HCT116 (cell line): ENCODE measurements at regions not wholly inside any gene's neighbourhood (a gene's known extent, or its start where the extent isn't known, plus 50 kb on each side); places are given as distances from the start of the nearest gene placed in this dataset.

Source experiments
- ATAC-seq: fragments of 200-7000 bp; cut with Tn5 transposase; 2 replicates; pipeline ENCODE4 v1.9.1; 2020; ENCODE audit warnings: mild to moderate bottlenecking, moderate library complexity
- BruUV-seq: library from RNA; stranded (reverse); fragments of 400-500 nt; replicated peaks from 2 replicates; lab custom pipeline; 2021; lab: Mats Ljungman, UMichigan
- CTCF ChIA-PET: fragments of 300-600 bp; sonication (Branson Sonifier 250); formaldehyde crosslinking; loops from one replicate; lab custom pipeline; 2021; ENCODE audit warnings: antibody characterized with exemption; lab: Charles Lee
- POLR2A ChIA-PET: fragments of 300-600, 350-600 bp; sonication (Branson Sonifier 250); formaldehyde crosslinking; loops from one replicate; lab custom pipeline; 2021; ENCODE audit warnings: antibody characterized with exemption; lab: Charles Lee
- RAD21 ChIA-PET, 2 experiments: fragments of 300-600 bp; sonication (Branson Sonifier 250); formaldehyde crosslinking; loops; one replicate each; lab custom pipeline; 2023; ENCODE audit warnings: low total read pairs in 2 of 2; ENCODE audit not compliant: uncharacterized antibody in 2 of 2, unreplicated experiment in 2 of 2, low non-redundant PET in 1 of 2; lab: Charles Lee
- DNase-seq: peaks from one replicate; pipeline ENCODE4 v3.0.0-alpha.2; 2010; ENCODE audit warnings: low read depth, low spot score
- H2AFZ ChIP-seq: fragments of 200-600 bp; shearing (Covaris generic), sonication (generic); 2 replicates; pipeline ENCODE4 v1.6.1; 2017; ENCODE audit warnings: low read depth, mixed run types, mixed read lengths, antibody characterized with exemption, low read length; ENCODE audit not compliant: poor library complexity, severe bottlenecking
- H3K27ac ChIP-seq: 2 replicates; pipeline ENCODE4 v1.5.1; 2012; ENCODE audit warnings: low read depth, low read length
- H3K27me3 ChIP-seq: fragments of 200-600 bp; sonication (generic); 2 replicates; pipeline ENCODE4 v1.6.1; 2016; ENCODE audit warnings: mixed run types, low read length, mixed read lengths; ENCODE audit not compliant: insufficient read depth
- H3K36me3 ChIP-seq, 2 experiments: fragments of 200-500 bp in 1 of 2; fragments of 200-600 bp in 1 of 2; sonication (Bioruptor generic) in 1 of 2; sonication (generic) in 1 of 2; 2 replicates each; pipeline versions ENCODE4 v1.5.1 to v1.6.1; 2014 to 2016; ENCODE audit warnings: low read length in 2 of 2, inconsistent platforms in 1 of 2, mixed read lengths in 1 of 2, mixed run types in 1 of 2; ENCODE audit not compliant: insufficient read depth in 2 of 2, control insufficient read depth in 1 of 2
- H3K4me1 ChIP-seq, 2 experiments: fragments of 200-600 bp in 1 of 2; sonication (generic) in 1 of 2; 2 replicates each; pipeline versions ENCODE4 v1.5.1 to v1.6.1; 2012 to 2017; ENCODE audit warnings: low read length in 2 of 2, inconsistent platforms in 1 of 2, mild to moderate bottlenecking in 1 of 2, mixed read lengths in 1 of 2, mixed run types in 1 of 2, moderate library complexity in 1 of 2; ENCODE audit not compliant: insufficient read depth in 2 of 2, control insufficient read depth in 1 of 2
- H3K4me2 ChIP-seq: fragments of 200-600 bp; sonication (generic); 2 replicates; pipeline ENCODE4 v1.6.1; 2017; ENCODE audit warnings: mixed run types, low read length, mixed read lengths
- H3K4me3 ChIP-seq, 2 experiments: fragments of 200-600 bp in 1 of 2; sonication (generic) in 1 of 2; replicated peaks in 1 of 2; 2 replicates each; pipeline ENCODE4 v1.5.1; 2011 to 2016; ENCODE audit warnings: low read length in 2 of 2, control low read depth in 1 of 2, low read depth in 1 of 2, mild to moderate bottlenecking in 1 of 2, mixed read lengths in 1 of 2, mixed run types in 1 of 2
- H3K79me2 ChIP-seq: fragments of 200-600 bp; sonication (generic); 2 replicates; pipeline ENCODE4 v1.6.1; 2017; ENCODE audit warnings: mild to moderate bottlenecking, mixed run types, low read length, moderate library complexity, mixed read lengths; ENCODE audit not compliant: insufficient read depth
- H3K9ac ChIP-seq: fragments of 200-600 bp; sonication (generic); 2 replicates; pipeline ENCODE4 v1.6.1; 2016; ENCODE audit warnings: low read length, mixed read lengths
- H3K9me2 ChIP-seq: fragments of 200-600 bp; sonication (generic), shearing (Covaris generic); 2 replicates; pipeline ENCODE4 v1.6.1; 2017; ENCODE audit warnings: mixed run types, mild to moderate bottlenecking, moderate library complexity; ENCODE audit not compliant: insufficient read depth
- H3K9me3 ChIP-seq, 2 experiments: fragments of 200-500 bp in 1 of 2; fragments of 200-600 bp in 1 of 2; sonication (Bioruptor generic) in 1 of 2; sonication (generic) in 1 of 2; 2 replicates each; pipeline ENCODE4 v1.6.1; 2014 to 2017; ENCODE audit warnings: low read length in 2 of 2, mixed read lengths in 2 of 2, inconsistent platforms in 1 of 2, low read depth in 1 of 2, mild to moderate bottlenecking in 1 of 2, mixed run types in 1 of 2, moderate library complexity in 1 of 2; ENCODE audit not compliant: control insufficient read depth in 1 of 2, insufficient read depth in 1 of 2
- H4K20me1 ChIP-seq: fragments of 200-600 bp; sonication (generic), shearing (Covaris generic); 2 replicates; pipeline ENCODE4 v1.6.1; 2017; ENCODE audit warnings: mixed run types, mild to moderate bottlenecking, moderate library complexity; ENCODE audit not compliant: insufficient read depth
- ATF3 ChIP-seq: IDR thresholded peaks from 2 replicates; pipeline ENCODE4 v1.6.1; 2012
- CBX3 ChIP-seq: IDR thresholded peaks from 2 replicates; pipeline ENCODE4 v1.6.1; 2012; ENCODE audit warnings: low read depth
- CEBPB ChIP-seq: IDR thresholded peaks from 2 replicates; pipeline ENCODE4 v1.6.1; 2012; ENCODE audit warnings: low read depth
- EGR1 ChIP-seq: IDR thresholded peaks from 2 replicates; pipeline ENCODE4 v1.6.1; 2012; ENCODE audit warnings: low read depth
- ELF1 ChIP-seq: IDR thresholded peaks from 2 replicates; pipeline ENCODE4 v1.6.1; 2012; ENCODE audit warnings: low read depth, borderline replicate concordance
- EZH2 ChIP-seq: fragments of 200-600 bp; sonication (generic); IDR thresholded peaks from 2 replicates; pipeline ENCODE4 v1.6.1; 2017; ENCODE audit warnings: antibody characterized with exemption, mixed run types
- EZH2phosphoT487 ChIP-seq: fragments of 200-600 bp; IDR thresholded peaks from 2 replicates; pipeline ENCODE4 v1.6.1; 2018; ENCODE audit warnings: antibody characterized with exemption, borderline replicate concordance
- POLR2AphosphoS5 ChIP-seq: IDR thresholded peaks from 2 replicates; pipeline ENCODE4 v1.6.1; 2011; ENCODE audit warnings: mild to moderate bottlenecking, low read depth, low read length, moderate library complexity
- RAD21 ChIP-seq: IDR thresholded peaks from 2 replicates; pipeline ENCODE4 v1.6.1; 2012; ENCODE audit warnings: low read depth, mild to moderate bottlenecking
- SP1 ChIP-seq: IDR thresholded peaks from 2 replicates; pipeline ENCODE4 v1.6.1; 2012; ENCODE audit warnings: low read depth
- YY1 ChIP-seq: IDR thresholded peaks from 2 replicates; pipeline ENCODE4 v1.6.1; 2011; ENCODE audit warnings: low read length, low read depth, moderate library complexity, mild to moderate bottlenecking; ENCODE audit not compliant: insufficient replicate concordance; ENCODE audit errors: extremely low read depth
- ZFX ChIP-seq: fragments of 450-650 bp; IDR thresholded peaks from 2 replicates; pipeline ENCODE4 v1.6.1; 2017
- ZNF274 ChIP-seq: fragments of 200-500 bp; sonication (Bioruptor generic); IDR thresholded peaks from 2 replicates; pipeline ENCODE4 v1.6.1; 2014; ENCODE audit warnings: mild to moderate bottlenecking, low read depth, low read length, inconsistent platforms
- intact Hi-C: fragments of 100-400 bp; cut with micrococcal nuclease; formaldehyde crosslinking; loops from 2 replicates; pipeline ENCODE4 v1.10.0; 2022

DNA sequence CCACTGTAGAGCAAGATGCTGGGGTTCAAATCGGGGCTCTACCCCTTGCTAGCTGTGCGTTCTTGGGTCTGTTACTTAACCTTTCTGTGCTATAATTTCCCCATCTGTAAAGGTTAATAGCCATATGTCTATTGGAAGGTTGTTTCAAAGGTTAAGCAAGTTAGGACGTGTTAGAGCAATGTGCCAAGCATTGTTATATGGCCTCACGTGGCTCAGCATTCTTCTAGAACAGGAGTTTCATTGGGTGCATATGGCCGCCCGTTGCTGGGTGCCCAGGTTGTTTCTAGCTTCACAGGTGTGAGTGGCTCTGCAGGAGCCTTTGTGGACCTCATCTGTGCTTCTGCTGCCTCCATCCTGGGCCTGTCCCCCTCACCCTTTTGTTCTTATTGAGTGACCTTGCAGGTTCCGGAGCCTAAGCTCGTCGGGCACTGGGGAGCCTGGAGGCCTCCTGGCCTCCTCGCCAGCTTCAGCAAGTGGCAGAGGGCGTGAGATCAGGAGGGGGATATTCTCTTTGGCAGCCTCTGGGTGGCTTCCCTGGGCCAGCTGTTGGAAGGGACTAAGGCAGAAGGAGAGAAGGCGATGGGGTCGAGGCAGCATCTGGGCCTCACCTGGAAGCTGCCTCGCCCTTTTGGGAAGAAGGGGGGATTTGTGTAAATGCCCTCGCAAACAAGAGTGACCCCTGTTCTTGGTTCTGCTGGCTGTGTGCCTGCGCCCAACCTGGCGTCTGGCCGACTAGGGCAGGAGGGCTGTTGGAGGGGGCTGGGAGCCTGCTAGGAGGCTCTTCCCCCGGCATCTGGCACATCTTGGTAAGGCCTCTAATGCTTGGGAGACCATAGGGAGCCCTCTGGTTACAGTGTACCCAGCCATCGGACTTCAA lies 80.2 kb upstream of the CIBAR2 start:
- H3K79me2 ChIP-seq = peaks cover 12% of the 10 kb centered on the region; the same call in 1 of the 2 replicates
- CTCF ChIA-PET = no interaction called here
- H3K36me3 ChIP-seq = no peaks in the 10 kb centered on the region
- H2AFZ ChIP-seq = no peak overlapping the region
- H3K9ac ChIP-seq = no peak overlapping the region
- H3K4me1 ChIP-seq = peaks cover under 1 to 6% of the 10 kb centered on the region in 2 experiments; a peak in 2 of 4 replicates
- no TSS peak for BruUV-seq
- DNase-seq = no peak
- H3K4me3 ChIP-seq = no peak overlapping the region
- H4K20me1 ChIP-seq = no peaks in the 10 kb centered on the region
- H3K27ac ChIP-seq = no peak overlapping the region
- RAD21 ChIA-PET = no interaction called here
- TF ChIP-seq ATF3 (no peak), CBX3 (no peak), ELF1 (no peak), EGR1 (no peak), POLR2AphosphoS5 (no peak), ZFX (no peak), ZNF274 (no peak), RAD21 (no peak), EZH2phosphoT487 (no peak), SP1 (no peak), YY1 (no peak), EZH2 (no peak), CEBPB (no peak)
- TF ChIP-seq, all 23 proteins: peak for 0
- Histone ChIP-seq H3K4me2 (no peak overlapping the region), H3K9me3 (no peaks in the 10 kb centered on the region), H3K9me2 (no peaks in the 10 kb centered on the region), H3K27me3 (no peaks in the 10 kb centered on the region)
- intact Hi-C loops = no loop called here
- no peak for ATAC-seq
- POLR2A ChIA-PET = no interaction called here
